SK-N-SH (cell line): ENCODE measurements at regions not wholly inside any gene's neighbourhood (a gene's known extent, or its start where the extent isn't known, plus 50 kb on each side); places are given as distances from the start of the nearest gene placed in this dataset.

Experiments used
- CTCF ChIA-PET: fragments of 300-600, 350-600 bp; formaldehyde crosslinking; extraction: SDS; loops from one replicate; lab custom pipeline; 2021; lab: Yijun Ruan, JAX
- POLR2A ChIA-PET: fragments of 350-600 bp; sonication (Branson Sonifier 250); formaldehyde crosslinking; extraction: SDS; loops from one replicate; lab custom pipeline; 2020; ENCODE audit warnings: antibody characterized with exemption, inconsistent platforms; lab: Yijun Ruan, JAX
- DNase-seq: peaks from one replicate; pipeline ENCODE4 v3.0.0; 2012
- H2AFZ ChIP-seq: fragments of 200-600 bp; sonication (generic); 2 replicates; pipeline ENCODE4 v1.8.1; 2016; ENCODE audit warnings: antibody characterized with exemption, mild to moderate bottlenecking, low read depth
- H3F3A ChIP-seq: fragments of 200-600 bp; sonication (generic); replicated peaks from 2 replicates; pipeline ENCODE3; 2016; ENCODE audit warnings: antibody characterized with exemption, mild to moderate bottlenecking; ENCODE audit not compliant: insufficient read depth
- H3K27ac ChIP-seq, 2 experiments: fragments of 200-500 bp in 1 of 2; fragments of 200-600 bp in 1 of 2; sonication (Bioruptor generic) in 1 of 2; sonication (generic), shearing (Covaris generic) in 1 of 2; 2 replicates each; pipeline versions ENCODE4 v1.5.1 to v1.6.1; 2014 to 2016; ENCODE audit warnings: low read depth in 2 of 2, inconsistent platforms in 1 of 2, low read length in 1 of 2, mild to moderate bottlenecking in 1 of 2, mixed read lengths in 1 of 2
- H3K27me3 ChIP-seq: fragments of 200-600 bp; sonication (generic), shearing (Covaris generic); 2 replicates; pipeline ENCODE4 v1.6.1; 2016; ENCODE audit warnings: mixed run types; ENCODE audit not compliant: insufficient read depth
- H3K36me3 ChIP-seq, 2 experiments: fragments of 200-500 bp in 1 of 2; fragments of 200-600 bp in 1 of 2; sonication (Bioruptor generic) in 1 of 2; sonication (generic) in 1 of 2; replicated peaks in 1 of 2; 2 replicates each; pipeline versions ENCODE3 to v1.5.1; 2014 to 2016; ENCODE audit warnings: low read length in 1 of 2, mild to moderate bottlenecking in 1 of 2; ENCODE audit not compliant: insufficient read depth in 2 of 2, control insufficient read depth in 1 of 2
- H3K4me1 ChIP-seq, 2 experiments: fragments of 200-500 bp in 1 of 2; fragments of 200-600 bp in 1 of 2; sonication (Bioruptor generic) in 1 of 2; sonication (generic), shearing (Covaris generic) in 1 of 2; 2 replicates each; pipeline versions ENCODE4 v1.5.1 to v1.6.1; 2014 to 2016; ENCODE audit warnings: low read depth in 1 of 2, low read length in 1 of 2, mixed run types in 1 of 2; ENCODE audit not compliant: insufficient read depth in 2 of 2, control insufficient read depth in 1 of 2
- H3K4me2 ChIP-seq: fragments of 200-600 bp; sonication (generic), shearing (Covaris generic); 2 replicates; pipeline ENCODE4 v1.6.1; 2017; ENCODE audit warnings: mixed run types
- H3K4me3 ChIP-seq, 2 experiments: fragments of 200-500 bp in 1 of 2; fragments of 200-600 bp in 1 of 2; sonication (Bioruptor generic) in 1 of 2; sonication (generic), shearing (Covaris generic) in 1 of 2; 2 replicates each; pipeline versions ENCODE4 v1.5.1 to v1.8.1; 2014 to 2016; ENCODE audit warnings: low read depth in 2 of 2, inconsistent platforms in 1 of 2, low read length in 1 of 2, mild to moderate bottlenecking in 1 of 2, mixed read lengths in 1 of 2, moderate library complexity in 1 of 2
- H3K79me2 ChIP-seq: fragments of 200-600 bp; sonication (generic); 2 replicates; pipeline ENCODE4 v1.8.1; 2017; ENCODE audit warnings: mild to moderate bottlenecking; ENCODE audit not compliant: insufficient read depth
- H3K9ac ChIP-seq: fragments of 200-600 bp; sonication (generic); 2 replicates; pipeline ENCODE4 v1.6.1; 2017; ENCODE audit warnings: mixed run types
- H3K9me2 ChIP-seq: fragments of 200-600 bp; sonication (generic); 2 replicates; pipeline ENCODE4 v1.6.1; 2017; ENCODE audit warnings: mixed run types
- H3K9me3 ChIP-seq: fragments of 200-600 bp; sonication (generic); 2 replicates; pipeline ENCODE4 v1.6.1; 2017; ENCODE audit warnings: mixed run types, mild to moderate bottlenecking, moderate library complexity
- H4K20me1 ChIP-seq: fragments of 200-600 bp; sonication (generic); 2 replicates; pipeline ENCODE4 v1.6.1; 2017; ENCODE audit warnings: mild to moderate bottlenecking, mixed run types; ENCODE audit not compliant: insufficient read depth
- FOXJ3 ChIP-seq: sonication (generic); formaldehyde crosslinking; IDR thresholded peaks from 2 replicates; pipeline ENCODE4 v1.5.1; 2020; ENCODE audit warnings: mild to moderate bottlenecking, missing genetic modification reagents
- GABPA ChIP-seq: IDR thresholded peaks from 2 replicates; pipeline ENCODE4 v1.4.0; 2012; ENCODE audit warnings: low read depth, mild to moderate bottlenecking
- GATA2 ChIP-seq: sonication (generic); formaldehyde crosslinking; IDR thresholded peaks from 2 replicates; pipeline ENCODE4 v1.5.0; 2020; ENCODE audit warnings: mild to moderate bottlenecking, missing genetic modification reagents
- MEF2A ChIP-seq: IDR thresholded peaks from 2 replicates; pipeline ENCODE4 v1.4.0; 2012; ENCODE audit warnings: low read depth, borderline replicate concordance
- NFIC ChIP-seq: IDR thresholded peaks from 2 replicates; pipeline ENCODE4 v1.4.0; 2012; ENCODE audit warnings: borderline replicate concordance
- NRF1 ChIP-seq: IDR thresholded peaks from 2 replicates; pipeline ENCODE4 v1.6.1; 2012; ENCODE audit warnings: low read depth, mild to moderate bottlenecking, low read length
- PBX3 ChIP-seq: IDR thresholded peaks from 2 replicates; pipeline ENCODE4; 2012
- POLR2AphosphoS5 ChIP-seq: IDR thresholded peaks from 2 replicates; pipeline ENCODE4 v1.6.1; 2012; ENCODE audit warnings: low read depth, low read length
- RCOR1 ChIP-seq: fragments of 150-350 bp; IDR thresholded peaks from 2 replicates; pipeline ENCODE4 v1.6.1; 2017; ENCODE audit warnings: antibody characterized with exemption, low read length
- SIN3A ChIP-seq: IDR thresholded peaks from 2 replicates; pipeline ENCODE4 v1.6.1; 2012; ENCODE audit warnings: low read depth, mild to moderate bottlenecking, low read length, moderate library complexity, borderline replicate concordance
- SMC3 ChIP-seq: IDR thresholded peaks from 2 replicates; pipeline ENCODE4 v1.6.1; 2012; ENCODE audit warnings: low read depth, low read length, improper control_type of control experiment
- WGBS: methylation state at CpG from one replicate; pipeline ENCODE4 v1.1.6; 2017; ENCODE audit warnings: low lambda C conversion rate; 5-methylcytosine and 5-hydroxymethylcytosine counted together
- TF ChIP-seq, protein P1 (sequence below): fragments of 200-600 bp; sonication (generic); IDR thresholded peaks from 2 replicates; pipeline ENCODE4 v1.6.1; 2017; ENCODE audit warnings: antibody characterized with exemption, mild to moderate bottlenecking, moderate library complexity
- TF ChIP-seq, protein P2 (sequence below): IDR thresholded peaks from 2 replicates; pipeline ENCODE4 v1.4.0; 2012; ENCODE audit warnings: low read depth, borderline replicate concordance
- TF ChIP-seq, protein P3 (sequence below): IDR thresholded peaks from 2 replicates; pipeline ENCODE4 v1.6.1; 2012; ENCODE audit warnings: mild to moderate bottlenecking, low read depth, low read length, moderate library complexity

DNA sequence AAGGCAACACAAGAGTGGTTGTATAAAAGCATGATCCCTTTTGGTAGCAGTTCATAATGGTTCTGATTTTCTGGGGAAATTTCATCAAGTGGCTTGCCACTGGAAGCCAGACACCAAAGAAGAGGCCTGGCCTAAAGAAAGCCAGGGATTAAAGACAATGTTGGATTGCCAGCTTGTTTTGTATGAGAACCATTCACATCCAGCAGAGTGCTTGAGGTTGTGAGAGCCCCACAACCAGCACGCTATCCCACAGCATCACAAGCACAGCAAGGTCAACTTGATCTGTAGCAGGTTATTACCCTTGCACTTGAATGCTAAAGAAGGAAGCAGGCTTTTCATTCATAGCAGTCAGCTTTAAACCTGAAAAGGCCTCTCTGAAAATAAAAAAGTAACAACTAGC is 399.8 kb downstream of the PLPP3 start:
- Histone ChIP-seq H3K4me3 (no peak overlapping the region), H3K9me2 (no peaks in the 10 kb centered on the region), H3K4me2 (no peak overlapping the region), H3K36me3 (no peaks in the 10 kb centered on the region), H3K79me2 (no peaks in the 10 kb centered on the region), H3K4me1 (peaks cover 0 to 2% of the 10 kb centered on the region in 2 experiments; a peak in 2 of 4 replicates), H2AFZ (0 out of 2 replicates have a peak overlapping the region, but pooled peaks have one; percentile 16), H4K20me1 (no peaks in the 10 kb centered on the region), H3F3A (no peaks in the 10 kb centered on the region), H3K27me3 (no peaks in the 10 kb centered on the region), H3K27ac (no peak overlapping the region), H3K9ac (no peak overlapping the region), H3K9me3 (no peaks in the 10 kb centered on the region)
- ChIA-PET POLR2A (no interaction called here), CTCF (no interaction called here)
- no peak for DNase-seq
- no peak for TF ChIP-seq MEF2A
- WGBS, result 89% methylated on average over 1 of the region's 1 CpG

DNA sequence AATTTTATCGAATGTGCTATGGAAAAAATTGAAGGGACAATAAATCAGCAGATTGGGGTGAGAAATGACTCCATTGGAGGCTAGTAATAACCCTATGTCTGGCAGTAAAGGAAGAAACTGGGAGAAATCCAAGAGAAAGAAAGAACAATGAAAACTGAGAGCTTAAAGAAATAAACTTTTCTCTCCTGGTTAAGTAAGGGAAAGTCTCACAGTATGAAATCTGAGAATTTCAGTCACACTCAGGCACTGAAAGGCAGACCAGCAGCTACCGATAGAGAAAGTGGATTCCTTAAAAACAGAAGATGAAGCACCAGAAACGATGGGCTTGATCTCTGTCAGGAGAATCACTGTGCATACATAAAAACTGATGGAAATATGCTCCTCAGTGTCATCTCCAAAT is 404.2 kb downstream of the PLPP3 start:
- ChIA-PET CTCF (no interaction called here), POLR2A (no interaction called here)
- H3F3A ChIP-seq, result no peaks in the 10 kb centered on the region
- H3K9me3 ChIP-seq, result no peaks in the 10 kb centered on the region
- H2AFZ ChIP-seq, result no peak overlapping the region
- H3K4me3 ChIP-seq, result no peak overlapping the region
- H3K9ac ChIP-seq, result no peak overlapping the region
- H3K4me2 ChIP-seq, result no peak overlapping the region
- DNase-seq, result no peak
- TF ChIP-seq SMC3 (no peak), NFIC (no peak), RCOR1 (no peak), GATA2 (no peak), FOXJ3 (CRISPR knock-in tag) (no peak), NRF1 (no peak), PBX3 (no peak), SIN3A (no peak), GABPA (no peak), POLR2AphosphoS5 (no peak)
- TF ChIP-seq, protein P1, sequence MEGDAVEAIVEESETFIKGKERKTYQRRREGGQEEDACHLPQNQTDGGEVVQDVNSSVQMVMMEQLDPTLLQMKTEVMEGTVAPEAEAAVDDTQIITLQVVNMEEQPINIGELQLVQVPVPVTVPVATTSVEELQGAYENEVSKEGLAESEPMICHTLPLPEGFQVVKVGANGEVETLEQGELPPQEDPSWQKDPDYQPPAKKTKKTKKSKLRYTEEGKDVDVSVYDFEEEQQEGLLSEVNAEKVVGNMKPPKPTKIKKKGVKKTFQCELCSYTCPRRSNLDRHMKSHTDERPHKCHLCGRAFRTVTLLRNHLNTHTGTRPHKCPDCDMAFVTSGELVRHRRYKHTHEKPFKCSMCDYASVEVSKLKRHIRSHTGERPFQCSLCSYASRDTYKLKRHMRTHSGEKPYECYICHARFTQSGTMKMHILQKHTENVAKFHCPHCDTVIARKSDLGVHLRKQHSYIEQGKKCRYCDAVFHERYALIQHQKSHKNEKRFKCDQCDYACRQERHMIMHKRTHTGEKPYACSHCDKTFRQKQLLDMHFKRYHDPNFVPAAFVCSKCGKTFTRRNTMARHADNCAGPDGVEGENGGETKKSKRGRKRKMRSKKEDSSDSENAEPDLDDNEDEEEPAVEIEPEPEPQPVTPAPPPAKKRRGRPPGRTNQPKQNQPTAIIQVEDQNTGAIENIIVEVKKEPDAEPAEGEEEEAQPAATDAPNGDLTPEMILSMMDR, result no peak
- TF ChIP-seq, protein P2, sequence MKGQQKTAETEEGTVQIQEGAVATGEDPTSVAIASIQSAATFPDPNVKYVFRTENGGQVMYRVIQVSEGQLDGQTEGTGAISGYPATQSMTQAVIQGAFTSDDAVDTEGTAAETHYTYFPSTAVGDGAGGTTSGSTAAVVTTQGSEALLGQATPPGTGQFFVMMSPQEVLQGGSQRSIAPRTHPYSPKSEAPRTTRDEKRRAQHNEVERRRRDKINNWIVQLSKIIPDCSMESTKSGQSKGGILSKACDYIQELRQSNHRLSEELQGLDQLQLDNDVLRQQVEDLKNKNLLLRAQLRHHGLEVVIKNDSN, result no peak
- TF ChIP-seq, protein P3, sequence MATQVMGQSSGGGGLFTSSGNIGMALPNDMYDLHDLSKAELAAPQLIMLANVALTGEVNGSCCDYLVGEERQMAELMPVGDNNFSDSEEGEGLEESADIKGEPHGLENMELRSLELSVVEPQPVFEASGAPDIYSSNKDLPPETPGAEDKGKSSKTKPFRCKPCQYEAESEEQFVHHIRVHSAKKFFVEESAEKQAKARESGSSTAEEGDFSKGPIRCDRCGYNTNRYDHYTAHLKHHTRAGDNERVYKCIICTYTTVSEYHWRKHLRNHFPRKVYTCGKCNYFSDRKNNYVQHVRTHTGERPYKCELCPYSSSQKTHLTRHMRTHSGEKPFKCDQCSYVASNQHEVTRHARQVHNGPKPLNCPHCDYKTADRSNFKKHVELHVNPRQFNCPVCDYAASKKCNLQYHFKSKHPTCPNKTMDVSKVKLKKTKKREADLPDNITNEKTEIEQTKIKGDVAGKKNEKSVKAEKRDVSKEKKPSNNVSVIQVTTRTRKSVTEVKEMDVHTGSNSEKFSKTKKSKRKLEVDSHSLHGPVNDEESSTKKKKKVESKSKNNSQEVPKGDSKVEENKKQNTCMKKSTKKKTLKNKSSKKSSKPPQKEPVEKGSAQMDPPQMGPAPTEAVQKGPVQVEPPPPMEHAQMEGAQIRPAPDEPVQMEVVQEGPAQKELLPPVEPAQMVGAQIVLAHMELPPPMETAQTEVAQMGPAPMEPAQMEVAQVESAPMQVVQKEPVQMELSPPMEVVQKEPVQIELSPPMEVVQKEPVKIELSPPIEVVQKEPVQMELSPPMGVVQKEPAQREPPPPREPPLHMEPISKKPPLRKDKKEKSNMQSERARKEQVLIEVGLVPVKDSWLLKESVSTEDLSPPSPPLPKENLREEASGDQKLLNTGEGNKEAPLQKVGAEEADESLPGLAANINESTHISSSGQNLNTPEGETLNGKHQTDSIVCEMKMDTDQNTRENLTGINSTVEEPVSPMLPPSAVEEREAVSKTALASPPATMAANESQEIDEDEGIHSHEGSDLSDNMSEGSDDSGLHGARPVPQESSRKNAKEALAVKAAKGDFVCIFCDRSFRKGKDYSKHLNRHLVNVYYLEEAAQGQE, result no peak
- H3K79me2 ChIP-seq, result no peaks in the 10 kb centered on the region
- no peaks in the 10 kb centered on the region for H3K9me2 ChIP-seq
- 61% methylated on average over 3 of the region's 3 CpGs for WGBS
- H4K20me1 ChIP-seq, result no peaks in the 10 kb centered on the region
- H3K27me3 ChIP-seq, result no peaks in the 10 kb centered on the region
- H3K4me1 ChIP-seq, result peaks cover 0 to 14% of the 10 kb centered on the region in 2 experiments
- no peaks in the 10 kb centered on the region for H3K36me3 ChIP-seq
- H3K27ac ChIP-seq, result no peak overlapping the region
